Prostate gland (tissue), 2 donors: ENCODE measurements at regions not wholly inside any gene's neighbourhood (a gene's known extent, or its start where the extent isn't known, plus 50 kb on each side); places are given as distances from the start of the nearest gene placed in this dataset.

Experiments
- CTCF ChIP-seq, 4 experiments: fragments of 200-600 bp in 2 of 4; fragments of 450-650 bp in 2 of 4; sonication (generic) in 2 of 4; IDR thresholded peaks; 1 replicate in 3 of 4; 2 replicates in 1 of 4; pipeline ENCODE4 v1.5.1; 2016 to 2019; ENCODE audit warnings: antibody characterized with exemption in 4 of 4, mild to moderate bottlenecking in 2 of 4, moderate library complexity in 2 of 4
- POLR2AphosphoS5 ChIP-seq: sonication (generic); formaldehyde crosslinking; IDR thresholded peaks from one replicate; pipeline ENCODE4 v1.6.1; 2017; ENCODE audit warnings: antibody characterized with exemption

- TF ChIP-seq CTCF (IDR thresholded peaks at IDR 0.05): no peak
- TF ChIP-seq POLR2AphosphoS5: no peak
Observed at GRCh38 chr3:72237679-72238009, 452.7 kb upstream of the PROK2 start.
